ENCODE measurements at regions not wholly inside any gene's neighbourhood (a gene's known extent, or its start where the extent isn't known, plus 50 kb on each side); places are given as distances from the start of the nearest gene placed in this dataset.

DNA sequence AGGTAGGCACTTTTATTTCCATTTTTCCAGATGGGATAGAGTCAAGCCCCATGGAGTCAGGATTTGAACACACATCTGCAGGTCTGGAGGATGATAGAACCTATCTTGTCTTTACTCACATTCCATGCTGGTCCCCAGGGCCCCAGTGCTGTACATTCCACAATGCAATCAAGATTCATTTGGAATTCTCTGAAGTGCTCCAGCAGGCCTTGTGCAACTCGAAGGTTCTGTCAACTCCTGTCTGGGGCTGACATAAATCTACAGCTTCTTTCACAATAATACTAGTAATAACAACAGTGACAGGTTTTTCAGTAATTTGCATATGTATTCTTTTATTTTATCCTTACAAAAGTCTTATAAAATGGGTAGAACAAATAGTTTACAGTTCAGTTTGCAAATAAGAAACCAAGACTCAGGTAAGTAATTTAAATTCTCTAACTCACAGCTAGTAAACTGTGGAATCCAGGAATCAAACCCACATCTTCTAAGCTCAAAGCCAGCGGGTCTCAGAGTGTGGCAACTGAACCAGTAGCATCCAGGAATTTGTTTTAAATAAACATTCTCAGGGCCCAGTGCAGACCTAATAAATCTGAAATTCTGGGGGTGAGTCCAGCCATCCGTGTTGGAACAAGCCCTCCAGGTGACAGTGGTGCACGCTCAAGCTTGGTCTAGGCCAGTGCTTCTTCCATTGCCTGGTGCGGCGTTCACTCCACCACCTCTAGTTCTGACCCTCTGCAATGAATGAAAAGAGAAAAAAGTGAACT, 137.0 kb upstream of the TNFAIP3 start:
- TF ChIP-seq, protein P1, sequence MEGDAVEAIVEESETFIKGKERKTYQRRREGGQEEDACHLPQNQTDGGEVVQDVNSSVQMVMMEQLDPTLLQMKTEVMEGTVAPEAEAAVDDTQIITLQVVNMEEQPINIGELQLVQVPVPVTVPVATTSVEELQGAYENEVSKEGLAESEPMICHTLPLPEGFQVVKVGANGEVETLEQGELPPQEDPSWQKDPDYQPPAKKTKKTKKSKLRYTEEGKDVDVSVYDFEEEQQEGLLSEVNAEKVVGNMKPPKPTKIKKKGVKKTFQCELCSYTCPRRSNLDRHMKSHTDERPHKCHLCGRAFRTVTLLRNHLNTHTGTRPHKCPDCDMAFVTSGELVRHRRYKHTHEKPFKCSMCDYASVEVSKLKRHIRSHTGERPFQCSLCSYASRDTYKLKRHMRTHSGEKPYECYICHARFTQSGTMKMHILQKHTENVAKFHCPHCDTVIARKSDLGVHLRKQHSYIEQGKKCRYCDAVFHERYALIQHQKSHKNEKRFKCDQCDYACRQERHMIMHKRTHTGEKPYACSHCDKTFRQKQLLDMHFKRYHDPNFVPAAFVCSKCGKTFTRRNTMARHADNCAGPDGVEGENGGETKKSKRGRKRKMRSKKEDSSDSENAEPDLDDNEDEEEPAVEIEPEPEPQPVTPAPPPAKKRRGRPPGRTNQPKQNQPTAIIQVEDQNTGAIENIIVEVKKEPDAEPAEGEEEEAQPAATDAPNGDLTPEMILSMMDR (IDR thresholded peaks at IDR 0.05; ENCODE audit: insufficient read depth in 1 of 2, low read depth in 1 of 2, low read length in 1 of 2, severe bottlenecking in 1 of 2, unreplicated experiment in 1 of 2), result no peak
- Mint-ChIP-seq H3K27ac (ENCODE audit: unreplicated experiment) (peak overlapping the region; percentile 41), H3K27me3 (ENCODE audit: insufficient read depth, unreplicated experiment) (no peaks in the 10 kb centered on the region), H3K4me1 (ENCODE audit: low read depth, unreplicated experiment) (peaks cover 41% of the 10 kb centered on the region), H3K4me3 (ENCODE audit: unreplicated experiment) (no peak overlapping the region), H3K9me3 (ENCODE audit: unreplicated experiment) (peaks cover 15% of the 10 kb centered on the region), H3K36me3 (ENCODE audit: insufficient read depth, unreplicated experiment) (peaks cover 4% of the 10 kb centered on the region)
- ChIA-PET CTCF (interaction anchor here (1.3 kb wide), 1 partner anchor 70 kb away, joined by 3 read pairs; no protein-coding TSS in a partner anchor), POLR2A (no interaction called here)
- peak; percentile 62 to 79 for DNase-seq
- no peaks in the 10 kb centered on the region for H3K9me3 ChIP-seq
- H3K4me1 ChIP-seq, result peaks cover 55% of the 10 kb centered on the region
- no peaks in the 10 kb centered on the region for H3K36me3 ChIP-seq (ENCODE audit: control insufficient read depth, insufficient read depth, low read length)
- no peak overlapping the region for H3K4me3 ChIP-seq (ENCODE audit: low read depth, low read length)
- intact Hi-C loops (cut with micrococcal nuclease; ENCODE audit: unreplicated experiment), result no loop called here
- no peaks in the 10 kb centered on the region for H3K27me3 ChIP-seq (replicated peaks; ENCODE audit: control insufficient read depth, insufficient read depth, low read length)
- BruUV-seq (replicated peaks), result no TSS peak

DNA sequence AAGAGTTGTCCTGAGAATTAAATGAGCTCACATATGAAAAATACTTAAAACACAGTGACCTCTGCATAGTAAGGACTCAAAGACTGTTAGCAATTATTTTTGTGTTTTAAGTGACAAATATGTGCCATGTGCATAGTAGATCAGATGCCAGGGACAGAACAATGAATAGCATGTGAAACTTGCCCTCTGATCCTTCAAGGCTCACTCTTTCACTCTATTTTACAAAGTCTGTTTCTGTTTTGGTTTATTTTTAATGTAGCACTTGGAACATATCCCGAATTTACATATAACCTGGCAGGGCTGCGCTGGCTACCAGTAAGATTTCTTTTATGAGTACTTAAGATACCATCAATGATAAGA, 135.5 kb upstream of the TNFAIP3 start:
- Histone ChIP-seq H3K4me3 (ENCODE audit: low read depth, low read length) (no peak overlapping the region), H3K4me1 (peaks cover 49% of the 10 kb centered on the region), H3K27me3 (replicated peaks; ENCODE audit: control insufficient read depth, insufficient read depth, low read length) (no peaks in the 10 kb centered on the region), H3K36me3 (ENCODE audit: control insufficient read depth, insufficient read depth, low read length) (no peaks in the 10 kb centered on the region), H3K9me3 (no peaks in the 10 kb centered on the region)
- Mint-ChIP-seq H3K4me3 (ENCODE audit: unreplicated experiment) (no peak overlapping the region), H3K27me3 (ENCODE audit: insufficient read depth, unreplicated experiment) (no peaks in the 10 kb centered on the region), H3K27ac (ENCODE audit: unreplicated experiment) (peak overlapping the region; percentile 22), H3K4me1 (ENCODE audit: low read depth, unreplicated experiment) (peaks cover 41% of the 10 kb centered on the region), H3K9me3 (ENCODE audit: unreplicated experiment) (peaks cover 15% of the 10 kb centered on the region), H3K36me3 (ENCODE audit: insufficient read depth, unreplicated experiment) (peaks cover 4% of the 10 kb centered on the region)
- ChIA-PET CTCF (interaction anchor here (1.4 kb wide), 1 partner anchor 9 kb away, joined by 7 read pairs; no protein-coding TSS in a partner anchor), POLR2A (no interaction called here)
- intact Hi-C loops (cut with micrococcal nuclease; ENCODE audit: unreplicated experiment), result no loop called here
- BruUV-seq (replicated peaks), result no TSS peak
- TF ChIP-seq, protein P1 (IDR thresholded peaks at IDR 0.05; ENCODE audit: insufficient read depth in 1 of 2, low read depth in 1 of 2, low read length in 1 of 2, severe bottlenecking in 1 of 2, unreplicated experiment in 1 of 2), result no peak
- no peak for DNase-seq

DNA sequence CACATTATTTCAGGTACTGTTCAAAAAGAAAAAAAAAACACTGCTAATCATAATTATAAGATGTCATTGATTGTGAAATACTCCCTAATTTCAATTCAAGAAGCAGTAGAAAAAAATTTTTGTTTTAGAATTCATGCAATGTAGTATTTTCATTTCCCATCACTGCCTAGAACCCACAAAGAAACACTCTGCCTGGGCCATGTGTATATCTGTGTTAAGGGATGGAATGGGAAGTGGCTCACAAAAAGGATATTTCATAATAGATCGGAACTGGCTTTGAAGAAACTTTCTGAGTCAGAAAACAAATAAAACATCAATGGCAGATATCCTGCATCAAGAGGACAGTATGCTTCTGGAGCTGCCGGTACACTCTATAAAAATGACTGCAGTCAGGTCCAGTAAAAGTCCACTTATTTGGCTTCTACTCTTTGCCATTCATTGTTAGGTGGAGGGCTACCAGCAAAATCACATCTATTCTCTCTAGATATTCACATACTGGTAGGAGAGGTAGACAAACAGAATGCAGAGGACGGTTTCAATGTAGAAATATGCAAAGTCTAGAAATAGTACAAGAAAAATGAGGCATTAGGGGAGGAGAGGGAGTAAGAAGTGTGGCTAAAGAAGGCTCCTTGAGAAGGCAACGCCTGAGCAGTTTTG, 135.0 kb upstream of the TNFAIP3 start:
- Histone ChIP-seq H3K4me3 (ENCODE audit: low read depth, low read length) (no peak overlapping the region), H3K4me1 (peaks cover 49% of the 10 kb centered on the region), H3K36me3 (ENCODE audit: control insufficient read depth, insufficient read depth, low read length) (no peaks in the 10 kb centered on the region), H3K27me3 (replicated peaks; ENCODE audit: control insufficient read depth, insufficient read depth, low read length) (no peaks in the 10 kb centered on the region), H3K9me3 (no peaks in the 10 kb centered on the region)
- BruUV-seq (replicated peaks), result no TSS peak
- TF ChIP-seq, protein P1 (IDR thresholded peaks at IDR 0.05; ENCODE audit: insufficient read depth in 1 of 2, low read depth in 1 of 2, low read length in 1 of 2, severe bottlenecking in 1 of 2, unreplicated experiment in 1 of 2), result no peak
- intact Hi-C loops (cut with micrococcal nuclease; ENCODE audit: unreplicated experiment), result loop anchor here (2.0 kb wide), 1 partner anchor 63 kb away; no protein-coding TSS in a partner anchor
- Mint-ChIP-seq H3K4me1 (ENCODE audit: low read depth, unreplicated experiment) (peaks cover 45% of the 10 kb centered on the region), H3K4me3 (ENCODE audit: unreplicated experiment) (peak overlapping the region; percentile 1), H3K9me3 (ENCODE audit: unreplicated experiment) (peaks cover 14% of the 10 kb centered on the region), H3K27ac (ENCODE audit: unreplicated experiment) (peak overlapping the region; percentile 22), H3K27me3 (ENCODE audit: insufficient read depth, unreplicated experiment) (no peaks in the 10 kb centered on the region), H3K36me3 (ENCODE audit: insufficient read depth, unreplicated experiment) (peaks cover 4% of the 10 kb centered on the region)
- peak in 1 of 2 experiments; percentile 51 for DNase-seq
- ChIA-PET POLR2A (no interaction called here), CTCF (interaction anchor here (1.1 to 1.4 kb wide), 2 partner anchors 9 to 24 kb away, joined by 4 to 7 read pairs; no protein-coding TSS in a partner anchor)

Data from Caco-2 (cell line).